ENCODE measurements at regions not wholly inside any gene's neighbourhood (a gene's known extent, or its start where the extent isn't known, plus 50 kb on each side); places are given as distances from the start of the nearest gene placed in this dataset.
"Not testable (repeated sequence)": the region's sequence is repeated elsewhere in the genome, so short reads cannot be mapped to it uniquely, and the experiment has no call there.

DNA sequence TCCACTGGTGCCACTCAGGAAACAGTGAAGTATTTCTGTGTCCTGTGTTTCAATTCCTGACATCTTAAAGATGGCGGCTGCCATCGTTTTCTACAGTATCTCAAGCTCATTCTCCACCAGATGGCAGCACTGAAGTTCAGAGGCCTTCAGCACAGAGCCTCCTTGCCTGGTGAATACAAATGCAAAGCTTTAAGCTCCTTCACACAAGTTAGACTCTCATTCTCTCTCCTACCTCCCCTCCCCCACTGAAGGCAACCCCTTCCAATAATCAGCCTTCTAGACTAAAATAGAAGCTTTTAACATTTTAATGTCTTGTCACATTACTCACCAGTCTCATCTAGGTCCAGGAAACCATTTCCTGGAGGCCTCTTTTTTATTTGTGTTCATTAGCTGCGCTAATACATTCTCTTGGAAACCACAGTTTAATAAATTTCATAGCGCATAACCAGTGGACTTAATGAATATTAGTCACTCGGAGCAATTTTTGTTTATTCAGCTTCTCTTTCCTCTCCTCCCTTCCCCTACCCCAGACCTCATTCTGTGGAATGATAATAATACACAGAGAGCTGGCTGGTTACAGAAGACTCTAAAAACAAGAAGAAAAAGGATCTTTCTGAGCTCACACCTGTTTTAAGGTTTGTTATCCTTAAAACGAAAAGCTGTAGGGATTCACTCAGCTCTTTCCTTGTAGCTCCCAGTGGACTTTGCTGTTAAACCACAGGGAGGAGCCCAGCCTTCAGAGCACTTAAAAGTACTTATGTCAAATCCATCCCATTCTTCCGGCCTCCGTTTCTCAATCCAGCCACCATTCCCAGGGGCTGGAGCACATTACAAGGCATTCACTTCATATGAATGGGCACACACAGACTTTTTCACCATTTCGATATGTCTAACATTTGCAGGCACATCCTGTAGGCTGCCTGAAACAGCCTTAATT is 384.9 kb downstream of the HLX start:
- peak; percentile 42 for FAIRE-seq

DNA sequence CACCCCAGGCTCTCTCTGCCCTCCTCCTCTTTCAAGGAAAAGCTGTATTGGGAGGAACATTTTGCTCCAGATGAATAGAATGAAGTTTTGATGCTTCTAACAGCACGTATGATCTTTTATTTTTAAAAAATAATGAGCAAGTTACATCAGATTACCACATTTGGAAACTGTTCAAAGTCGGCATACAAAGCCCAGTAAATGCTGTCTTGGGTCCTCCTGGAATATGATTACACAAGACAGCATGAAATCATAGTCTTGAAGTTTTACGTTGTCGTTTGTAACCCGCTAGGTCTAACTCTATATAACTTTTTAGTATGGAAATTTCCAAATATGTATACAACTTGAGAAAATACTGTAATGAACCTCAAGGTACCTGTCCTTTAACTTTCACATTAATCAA is 385.6 kb downstream of the HLX start:
- FAIRE-seq = no peak

DNA sequence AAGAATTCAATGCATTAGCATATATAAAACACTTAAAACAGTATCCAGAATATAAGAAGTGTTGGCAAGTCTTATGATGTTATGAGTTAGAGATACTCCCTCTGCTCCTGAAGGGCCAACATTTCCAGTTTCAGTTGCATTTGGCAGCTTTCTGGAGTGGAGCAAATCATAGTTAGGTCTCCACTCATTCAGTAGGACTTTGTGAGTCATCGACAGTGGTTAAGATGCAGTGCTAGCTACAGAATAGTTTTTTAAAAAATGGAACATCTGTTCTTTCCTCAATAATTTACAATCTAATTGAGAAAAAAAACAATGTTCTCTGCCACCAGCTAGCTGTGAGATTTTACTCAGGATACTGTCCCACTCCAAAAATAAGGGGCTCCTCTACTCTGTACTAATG is 389.1 kb downstream of the HLX start:
- no peak for FAIRE-seq

DNA sequence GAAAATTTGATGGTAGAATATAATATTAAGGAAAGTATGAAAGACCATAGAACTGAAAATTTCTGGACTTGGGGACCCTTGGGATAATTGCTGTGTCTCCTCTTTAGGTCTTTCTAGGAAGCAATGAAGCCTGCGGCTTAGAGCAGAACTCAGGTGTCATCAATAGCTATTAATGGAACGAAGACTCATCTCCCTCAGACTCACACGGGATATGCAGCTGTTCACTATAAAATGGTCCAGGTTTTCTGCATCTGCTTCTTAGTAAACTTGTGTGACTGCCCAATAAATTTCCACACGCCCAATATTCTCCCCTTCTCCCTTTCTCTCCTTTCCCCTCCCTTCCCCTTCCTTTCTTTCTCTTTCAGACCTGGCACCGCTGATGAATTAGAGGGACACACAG is 392.5 kb downstream of the HLX start:
- no peak for FAIRE-seq

DNA sequence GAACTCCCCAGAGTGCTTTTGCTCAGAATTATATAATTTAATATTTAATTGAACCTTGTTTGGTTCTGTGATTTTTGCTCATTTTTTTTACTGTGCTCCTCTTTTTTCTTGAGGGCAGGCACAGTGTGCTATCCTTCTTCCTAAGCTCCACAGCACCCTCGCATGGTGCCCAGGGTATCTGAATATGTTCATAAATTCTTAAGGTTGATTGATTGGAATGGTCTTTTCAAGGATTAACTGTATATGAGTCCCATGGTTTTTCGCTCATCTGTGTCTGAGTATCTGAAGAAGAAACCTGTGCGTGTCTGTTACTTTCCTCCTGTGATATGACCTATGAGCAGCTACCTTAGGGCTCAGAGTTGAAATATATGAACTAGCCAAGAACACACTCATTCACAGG is 393.7 kb downstream of the HLX start:
- FAIRE-seq = no peak

DNA sequence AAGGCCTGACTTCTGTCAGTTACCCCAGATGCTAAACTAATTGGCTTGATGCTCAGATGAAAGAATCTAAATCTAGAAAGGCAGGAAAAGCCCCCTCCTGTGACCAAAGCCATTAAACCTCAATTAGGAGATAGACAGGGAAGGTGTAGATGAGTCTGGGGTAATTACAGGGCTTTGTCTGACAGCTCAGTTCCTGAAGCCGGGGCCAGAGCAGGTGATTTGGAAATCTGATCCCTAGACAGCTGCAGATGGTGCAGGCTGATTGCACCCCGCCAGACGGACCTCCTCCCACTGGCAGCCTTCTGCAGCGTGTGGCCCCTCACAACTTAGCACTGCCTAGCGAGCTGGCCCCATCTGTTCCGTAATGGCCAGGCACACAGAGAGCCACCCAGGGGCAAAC is 395.1 kb downstream of the HLX start:
- FAIRE-seq = no peak

DNA sequence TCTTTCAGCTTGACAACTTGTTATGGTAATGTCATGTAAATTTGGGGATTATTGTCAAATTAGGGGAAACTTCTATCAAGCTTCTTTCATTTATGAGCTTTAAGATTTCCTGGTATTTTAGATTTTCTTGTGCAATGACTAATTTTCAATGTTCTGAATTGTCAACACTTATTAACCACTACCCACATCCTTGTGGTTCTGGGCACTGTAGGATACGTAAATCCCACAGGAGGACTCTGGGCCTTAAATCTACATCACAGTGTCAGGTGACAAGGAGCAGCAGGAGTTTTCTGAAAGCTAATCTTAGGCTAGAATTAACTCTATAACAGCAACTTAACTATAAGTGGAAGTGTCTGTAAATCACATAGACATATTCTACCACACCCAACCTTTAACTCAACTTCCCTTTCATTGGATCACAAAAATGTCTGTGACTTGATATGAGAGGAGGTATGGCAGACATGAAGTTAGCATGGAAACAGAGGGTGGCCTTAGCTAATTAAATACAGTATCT is 397.7 kb downstream of the HLX start:
- no peak for FAIRE-seq

DNA sequence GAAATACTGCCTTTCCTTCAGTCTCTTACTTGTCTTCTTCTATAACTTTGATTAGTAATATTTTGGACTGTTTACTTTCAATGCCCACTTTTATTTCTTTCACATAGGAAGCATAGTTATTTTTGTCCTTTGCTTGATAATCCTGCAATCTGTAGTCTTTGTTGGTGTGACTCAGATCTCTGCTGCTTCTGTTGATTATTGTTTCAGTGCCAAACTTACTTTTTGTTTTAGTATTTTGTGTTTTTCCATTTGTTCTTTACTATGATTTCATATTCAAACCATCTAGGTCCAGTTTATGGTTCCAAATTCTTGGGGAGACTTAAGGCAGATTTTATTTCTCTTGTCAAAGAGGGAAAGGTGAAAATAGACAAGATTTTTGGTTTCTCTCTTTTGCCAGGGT is 399.9 kb downstream of the HLX start:
- no peak for FAIRE-seq

DNA sequence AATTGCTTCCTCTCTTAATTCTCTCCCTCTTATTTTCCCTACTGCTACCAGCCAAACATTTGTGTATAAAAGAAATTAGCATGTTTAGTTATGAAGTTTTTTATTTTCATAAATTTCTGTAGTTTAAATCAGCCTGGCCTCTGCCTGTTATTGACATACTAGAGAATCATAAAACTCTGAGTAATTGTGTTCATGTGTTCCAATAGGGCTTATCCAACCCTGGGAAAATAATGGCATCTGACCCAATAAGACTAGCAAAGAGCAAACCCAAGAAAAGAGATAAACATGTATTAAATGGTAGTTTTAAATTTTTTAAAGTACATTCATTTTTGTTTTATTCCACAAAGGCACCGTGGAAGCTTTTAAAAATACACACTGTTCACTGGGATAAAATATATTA is 404.3 kb downstream of the HLX start:
- FAIRE-seq = no peak

DNA sequence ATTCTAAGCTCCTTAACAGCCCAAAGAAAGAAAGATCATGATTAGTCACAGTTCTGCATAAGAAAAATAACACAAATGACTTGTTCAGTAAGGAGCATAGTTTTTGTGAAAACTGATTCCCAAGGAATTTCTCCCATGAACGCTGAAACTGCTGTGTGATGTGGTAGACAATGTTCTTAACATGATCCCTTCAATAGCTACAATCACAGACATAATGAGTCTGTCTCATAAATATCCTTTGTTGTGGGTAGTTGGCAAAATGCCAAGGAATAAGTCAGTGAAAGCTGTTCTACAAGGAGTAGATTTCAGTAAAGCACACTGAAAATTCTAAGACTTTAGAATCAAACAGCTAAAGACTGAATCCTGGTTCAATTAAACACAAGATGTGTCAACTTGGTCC is 404.8 kb downstream of the HLX start:
- FAIRE-seq = no peak

DNA sequence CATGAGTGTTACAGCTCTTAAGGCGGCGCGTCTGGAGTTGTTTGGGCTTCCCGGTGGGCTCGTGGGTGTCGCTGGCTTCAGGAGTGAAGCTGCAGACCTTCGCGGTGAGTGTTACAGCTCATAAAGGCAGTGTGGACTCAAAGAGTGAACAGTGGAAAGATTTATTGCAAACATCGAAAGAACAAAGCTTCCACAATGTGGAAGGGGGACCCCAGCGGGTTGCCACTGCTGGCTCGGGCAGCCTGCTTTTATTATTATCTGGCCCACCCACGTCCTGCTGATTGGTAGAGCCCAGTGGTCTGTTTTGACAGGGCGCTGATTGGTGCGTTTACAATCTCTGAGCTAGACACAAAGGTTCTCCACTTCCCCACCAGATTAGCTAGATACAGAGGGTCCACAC is 405.7 kb downstream of the HLX start:
- FAIRE-seq = not testable (repeated sequence)

DNA sequence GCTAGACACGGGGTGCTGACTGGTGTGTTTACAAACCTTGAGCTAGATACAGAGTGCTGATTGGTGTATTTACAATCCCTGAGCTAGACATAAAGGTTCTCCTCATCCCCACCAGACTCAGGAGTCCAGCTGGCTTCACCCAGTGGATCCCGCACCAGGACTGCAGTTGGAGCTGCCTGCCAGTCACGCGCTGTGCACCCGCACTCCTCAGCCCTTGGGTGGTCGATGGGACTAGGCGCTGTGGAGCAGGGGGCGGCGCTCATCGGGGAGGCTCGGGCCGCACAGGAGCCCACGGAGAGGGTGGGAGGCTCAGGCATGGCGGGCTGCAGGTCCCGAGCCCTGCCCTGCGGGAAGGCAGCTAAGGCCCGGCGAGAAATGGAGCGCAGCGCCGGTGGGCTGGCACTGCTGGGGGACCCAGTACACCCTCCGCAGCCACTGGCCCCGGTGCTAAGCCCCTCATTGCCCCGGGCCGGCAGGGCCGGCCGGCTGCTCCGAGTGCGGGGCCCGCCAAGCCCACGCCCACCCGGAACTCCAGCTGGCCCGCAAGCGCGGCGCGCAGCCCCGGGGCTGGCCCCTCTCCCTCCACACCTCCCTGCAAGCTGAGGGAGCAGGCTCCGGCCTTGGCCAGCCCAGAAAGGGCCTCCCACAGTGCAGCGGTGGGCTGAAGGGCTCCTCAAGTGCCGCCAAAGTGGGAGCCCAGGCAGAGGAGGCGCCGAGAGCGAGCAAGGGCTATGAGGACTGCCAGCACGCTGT is 406.4 kb downstream of the HLX start:
- FAIRE-seq = not testable (repeated sequence)

DNA sequence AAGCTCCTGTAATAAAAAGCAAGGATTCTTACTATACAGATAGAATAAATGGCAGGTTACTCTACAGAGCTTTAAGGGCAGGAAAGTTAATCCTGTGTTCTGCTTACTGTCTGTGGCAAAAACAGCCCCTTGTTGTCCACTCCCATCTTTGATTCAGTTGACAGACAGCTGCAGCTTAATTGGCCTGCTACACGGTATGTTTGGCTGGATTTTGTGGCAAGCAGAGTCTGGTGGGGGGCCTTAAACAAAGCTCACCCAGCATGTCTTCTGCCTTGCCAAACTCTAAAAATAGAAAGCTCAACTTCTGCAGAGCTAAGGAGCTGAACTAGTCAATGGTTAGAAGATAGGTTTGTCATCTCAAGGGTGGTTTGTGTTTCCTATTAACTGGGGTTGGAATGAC is 407.2 kb downstream of the HLX start:
- FAIRE-seq = no peak

DNA sequence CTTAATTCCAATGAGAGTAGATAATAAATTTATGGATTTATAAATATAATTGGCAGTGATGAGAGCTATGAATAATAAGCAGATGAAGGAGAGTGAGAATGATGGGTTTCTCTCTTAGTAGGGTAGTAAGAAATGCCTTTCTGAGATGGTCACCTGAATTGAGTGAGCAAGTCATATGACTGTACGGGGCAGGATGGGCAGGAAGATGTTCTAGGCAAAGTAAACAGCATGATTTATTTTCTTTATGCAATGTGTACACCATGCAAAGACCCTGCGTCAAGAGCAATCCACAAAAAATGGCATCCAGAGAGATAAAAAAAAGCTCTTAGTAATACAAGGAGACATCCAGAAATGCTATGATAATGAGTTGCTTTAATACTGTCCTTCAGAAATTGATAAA is 409.9 kb downstream of the HLX start:
- no peak for FAIRE-seq

DNA sequence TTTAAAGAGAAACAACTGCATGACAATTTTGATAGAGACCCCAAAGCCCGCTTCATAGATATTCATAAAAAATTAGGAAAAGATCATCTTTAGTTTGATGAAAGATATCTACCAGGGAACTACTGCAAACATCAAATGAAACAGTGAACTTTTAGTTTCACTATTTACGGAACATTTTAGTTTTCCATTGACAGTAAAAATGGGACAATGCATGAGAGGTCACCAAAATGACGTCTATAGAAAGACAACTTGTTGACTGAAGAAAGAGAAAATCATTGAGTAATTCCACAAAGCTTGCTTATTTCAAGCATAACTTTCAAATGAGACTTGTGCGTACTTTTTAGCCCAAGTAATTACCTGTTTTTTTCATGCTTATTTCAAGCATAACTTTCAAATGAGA is 411.4 kb downstream of the HLX start:
- no peak for FAIRE-seq

DNA sequence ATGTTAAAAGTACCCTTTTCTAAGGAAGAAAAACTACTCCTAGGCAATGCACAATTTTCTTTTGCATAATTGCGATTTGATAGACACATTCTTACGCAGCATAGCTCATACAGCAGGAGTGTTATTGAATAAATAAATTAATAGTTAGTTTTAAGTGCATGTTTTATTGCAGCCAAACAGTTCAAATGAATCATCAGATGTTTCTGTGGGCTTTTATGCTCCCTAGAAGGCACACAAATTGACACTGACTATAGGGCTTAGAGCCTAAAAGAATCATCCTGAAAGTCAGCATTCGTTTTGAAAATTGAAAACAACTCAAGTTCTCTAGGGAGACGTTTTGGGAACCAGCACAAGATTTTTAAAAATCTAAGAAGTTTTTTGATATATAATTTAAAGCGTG is 411.9 kb downstream of the HLX start:
- no peak for FAIRE-seq

DNA sequence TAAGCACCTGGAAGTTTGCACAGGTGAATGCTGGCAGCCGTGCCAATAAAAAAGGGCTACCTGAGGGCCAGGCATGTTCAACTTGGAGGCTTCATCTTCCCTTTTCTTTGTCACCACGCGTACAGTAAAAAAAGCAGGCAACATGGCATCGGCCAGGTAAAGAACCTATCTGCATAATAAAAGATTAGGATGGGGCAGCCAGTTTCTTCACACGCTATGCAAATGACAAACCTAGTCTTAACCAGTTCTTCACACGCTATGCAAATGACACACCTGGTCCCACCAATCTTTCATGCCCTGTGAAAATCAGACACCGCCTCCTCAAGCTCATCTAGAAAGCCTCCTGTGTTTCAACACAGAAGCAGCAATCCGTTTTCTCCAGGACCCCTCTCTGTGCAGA is 413.4 kb downstream of the HLX start:
- FAIRE-seq = no peak

DNA sequence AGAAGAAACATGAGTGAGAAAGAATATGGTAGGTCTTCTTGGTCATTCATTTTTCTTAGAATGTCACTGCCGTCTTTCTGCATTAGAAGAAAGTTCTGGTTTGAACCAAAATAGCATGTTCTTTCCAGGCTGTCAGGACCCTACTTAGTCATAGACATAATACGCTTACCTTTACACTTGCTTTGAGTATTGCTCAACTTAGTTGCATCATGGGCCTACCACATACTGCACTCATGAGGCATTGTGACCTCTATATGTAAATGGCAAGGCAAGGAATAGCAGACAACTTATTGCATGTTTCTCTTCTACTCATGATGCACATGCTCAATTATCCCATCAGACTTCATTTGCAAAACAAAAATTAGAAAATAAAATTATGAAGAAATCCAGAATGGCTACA is 415.0 kb downstream of the HLX start:
- no peak for FAIRE-seq

DNA sequence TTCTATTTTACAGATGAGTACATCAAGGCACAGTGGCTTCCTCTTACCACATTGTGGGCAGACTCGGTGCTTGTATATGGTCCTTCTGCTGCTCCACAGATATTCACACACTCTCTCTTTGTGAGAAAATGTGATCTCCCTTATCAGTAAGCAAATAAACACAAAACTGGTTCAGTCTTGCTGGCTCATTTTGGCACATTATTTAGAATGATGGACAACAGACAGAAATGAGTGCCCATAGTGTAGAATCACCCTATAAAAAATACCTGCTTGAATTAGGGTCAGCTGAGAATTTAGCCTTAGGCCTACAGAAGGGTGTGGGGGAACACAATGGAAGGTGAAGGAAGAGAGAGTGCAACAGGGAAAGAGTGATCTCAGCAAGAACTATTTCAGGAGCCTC is 423.1 kb downstream of the HLX start:
- FAIRE-seq = no peak

DNA sequence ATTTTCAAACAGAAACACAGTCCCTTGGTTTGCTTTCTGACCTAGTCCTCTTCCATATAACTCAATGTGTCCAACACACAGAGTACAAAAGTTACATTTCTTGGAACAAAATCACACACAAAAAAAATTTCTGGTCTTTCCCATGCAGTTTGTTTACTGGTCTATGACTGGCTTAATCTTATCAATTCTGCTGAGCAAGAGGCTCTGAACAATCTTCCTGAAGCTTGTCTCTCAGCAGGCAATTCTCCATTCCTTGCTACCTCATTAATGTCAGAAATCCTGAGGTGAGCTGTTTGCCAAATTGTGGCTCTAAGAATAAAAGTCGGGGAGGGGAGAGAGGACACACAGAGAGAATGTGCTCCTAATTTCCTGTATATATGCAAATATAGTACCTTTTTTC is 423.6 kb downstream of the HLX start:
- no peak for FAIRE-seq

DNA sequence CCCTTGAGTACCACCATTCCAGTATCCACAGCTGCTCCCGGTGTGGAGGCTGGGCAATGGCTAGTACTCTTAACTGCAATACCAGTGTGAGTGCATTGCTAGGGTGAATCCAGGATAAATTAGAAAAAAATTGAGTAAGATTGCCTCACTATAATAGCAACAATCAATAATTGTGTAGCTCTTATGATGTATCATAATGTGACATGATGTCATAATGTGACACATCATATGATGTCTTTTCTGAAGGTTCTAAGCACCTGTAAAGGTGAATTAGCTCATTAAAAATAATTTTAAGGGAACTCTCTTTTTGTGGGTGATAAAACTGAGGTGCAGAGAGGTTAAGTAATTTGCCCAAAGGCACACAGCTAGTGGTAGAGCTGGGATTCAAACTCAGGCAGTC is 424.4 kb downstream of the HLX start:
- FAIRE-seq = no peak

DNA sequence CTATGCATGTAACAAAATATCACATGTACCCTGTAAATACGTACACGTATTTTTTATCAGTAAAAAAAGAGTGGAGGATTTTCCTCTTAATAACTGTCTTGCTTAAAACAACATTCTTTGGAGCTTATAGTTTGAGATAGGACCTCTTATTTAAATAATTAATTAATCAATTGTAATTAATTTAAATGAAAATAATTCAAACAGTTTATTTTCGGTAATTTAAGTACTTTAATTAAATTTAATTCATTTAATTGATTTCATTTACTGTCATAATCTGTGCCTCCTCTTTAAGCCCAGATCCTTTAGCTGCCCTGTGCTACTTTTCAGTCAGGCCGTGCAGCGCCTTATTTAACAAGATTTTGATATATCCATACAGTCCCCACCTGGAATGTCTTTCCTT is 427.0 kb downstream of the HLX start:
- FAIRE-seq = no peak

DNA sequence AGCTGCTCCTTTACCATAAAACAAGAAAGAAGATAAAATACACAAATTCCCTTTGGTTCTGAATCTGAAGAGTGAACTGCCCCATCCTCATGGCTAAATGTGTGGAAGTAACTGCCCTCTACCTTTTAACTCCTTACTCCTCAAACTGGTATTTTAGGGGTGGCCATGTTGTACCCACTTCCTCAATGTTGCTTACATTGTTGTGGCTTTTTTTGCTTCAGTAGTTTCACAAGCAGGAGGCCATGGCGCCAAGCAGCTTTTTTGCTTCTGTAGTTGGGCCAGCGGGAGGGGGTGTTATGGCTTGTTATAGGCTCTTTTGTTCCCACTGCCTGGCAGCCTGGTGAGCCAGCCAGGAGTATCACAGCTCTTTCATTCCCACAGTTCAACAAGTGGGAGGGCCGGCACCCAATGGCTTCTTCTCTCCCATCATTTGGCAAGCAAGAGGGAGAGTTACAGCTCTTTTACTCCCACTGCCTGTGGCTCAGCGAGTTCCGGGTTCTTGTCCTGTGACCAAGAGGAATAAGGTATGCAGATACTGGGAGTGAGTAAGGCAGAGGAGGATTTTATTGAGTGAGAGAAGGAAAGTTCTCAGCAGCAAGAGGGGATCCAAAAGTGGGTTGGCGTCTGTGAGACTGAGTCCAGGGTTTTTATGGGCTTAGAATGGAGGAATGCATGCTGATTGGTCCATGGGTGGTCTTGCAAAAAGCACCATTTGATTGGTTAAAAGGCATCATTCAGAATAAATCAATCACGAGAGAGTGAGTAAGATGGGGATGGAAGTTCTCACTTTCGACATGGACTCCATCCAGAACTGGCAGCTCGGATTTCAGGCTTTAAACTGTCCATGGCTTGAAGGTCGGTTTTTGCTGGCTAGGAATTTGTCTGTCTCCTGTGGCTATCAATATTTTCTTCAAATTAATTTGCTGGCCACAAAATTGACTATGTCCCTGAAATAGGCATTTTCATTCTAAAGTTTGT is 429.6 kb downstream of the HLX start:
- FAIRE-seq = no peak
